HG02763 (cell line): ENCODE measurements at regions not wholly inside any gene's neighbourhood (a gene's known extent, or its start where the extent isn't known, plus 50 kb on each side); places are given as distances from the start of the nearest gene placed in this dataset.

Source experiments
- ATAC-seq: cut with Tn5 transposase; IDR thresholded peaks from one replicate; pipeline ENCODE4 v1.9.1; 2021; ENCODE audit warnings: mild to moderate bottlenecking, moderate library complexity; ENCODE audit not compliant: unreplicated experiment

GRCh38 chr3:188088948-188089685 is 64.8 kb upstream of the LPP start:
- no peak for ATAC-seq

GRCh38 chr3:188090620-188091309 is 63.2 kb upstream of the LPP start:
- ATAC-seq: no peak

- no peak for ATAC-seq
Observed at GRCh38 chr3:188091746-188092145, 62.2 kb upstream of the LPP start.

- no peak for ATAC-seq
Observed at GRCh38 chr3:188092648-188093047, 61.3 kb upstream of the LPP start.

GRCh38 chr3:188095431-188095830 is 58.5 kb upstream of the LPP start:
- no peak for ATAC-seq

- no peak for ATAC-seq
Observed at GRCh38 chr3:188097791-188098190, 56.2 kb upstream of the LPP start.

GRCh38 chr3:188099907-188100306 is 54.0 kb upstream of the LPP start:
- ATAC-seq: no peak

GRCh38 chr3:188102861-188103547 is 51.0 kb upstream of the LPP start:
- no peak for ATAC-seq

- no peak for ATAC-seq
Observed at GRCh38 chr3:188104050-188104449, 49.9 kb upstream of the LPP start.
